NCI-H460 (cell line): ENCODE measurements at regions not wholly inside any gene's neighbourhood (a gene's known extent, or its start where the extent isn't known, plus 50 kb on each side); places are given as distances from the start of the nearest gene placed in this dataset.

Experiments
- small RNA-seq, 2 experiments: library from RNA; depleted of rRNA; stranded (forward); fragments of <200 nt; gene quantifications; one replicate each; pipeline ENCODE3, GENCODE V24; 2014

Small RNA genes lying in the stretch of these regions (small RNA-seq; reads per million reads assigned to genes)
- gene RNA5SP49: 0 reads per million in 2 experiments
